Osteoblast (primary cell): ENCODE measurements at regions not wholly inside any gene's neighbourhood (a gene's known extent, or its start where the extent isn't known, plus 50 kb on each side); places are given as distances from the start of the nearest gene placed in this dataset.

Source experiments
- DNase-seq: peaks from one replicate; pipeline ENCODE4 v3.0.0; 2011; ENCODE audit warnings: low spot score, mixed read lengths; ENCODE audit not compliant: insufficient read length; ENCODE audit errors: missing footprints
- H2AFZ ChIP-seq: 2 replicates; pipeline ENCODE4 v1.6.0; 2011; ENCODE audit warnings: mild to moderate bottlenecking, low read length
- H3K27ac ChIP-seq: 2 replicates; pipeline ENCODE4 v1.5.1; 2011; ENCODE audit warnings: mild to moderate bottlenecking, low read depth, low read length, moderate library complexity
- H3K27me3 ChIP-seq: 2 replicates; pipeline ENCODE4 v1.6.0; 2012; ENCODE audit warnings: mild to moderate bottlenecking, control low read depth, inconsistent platforms, low read length, moderate library complexity; ENCODE audit not compliant: insufficient read depth
- H3K36me3 ChIP-seq: 2 replicates; pipeline ENCODE4 v1.5.1; 2011; ENCODE audit warnings: mild to moderate bottlenecking, low read length, control low read depth, moderate library complexity; ENCODE audit not compliant: insufficient read depth
- H3K4me1 ChIP-seq: 2 replicates; pipeline ENCODE4 v1.5.1; 2011; ENCODE audit warnings: mild to moderate bottlenecking, low read length, control low read depth, moderate library complexity; ENCODE audit not compliant: insufficient read depth
- H3K4me2 ChIP-seq: 2 replicates; pipeline ENCODE4 v1.6.0; 2011; ENCODE audit warnings: mild to moderate bottlenecking, low read length; ENCODE audit not compliant: insufficient read depth
- H3K4me3 ChIP-seq: fragments of 200-600 bp; sonication (generic); 3 replicates; pipeline ENCODE4 v1.5.1; 2012; ENCODE audit warnings: mild to moderate bottlenecking, low read length, inconsistent platforms; ENCODE audit not compliant: insufficient read depth
- H3K79me2 ChIP-seq: 2 replicates; pipeline ENCODE4 v1.6.0; 2012; ENCODE audit warnings: mild to moderate bottlenecking, low read length, control low read depth, inconsistent platforms; ENCODE audit not compliant: insufficient read depth
- H3K9me3 ChIP-seq: 2 replicates; pipeline ENCODE4 v1.5.1; 2011; ENCODE audit warnings: low read depth, low read length, control low read depth
- H4K20me1 ChIP-seq: 2 replicates; pipeline ENCODE4 v1.6.0; 2012; ENCODE audit warnings: mild to moderate bottlenecking, low read length, control low read depth; ENCODE audit not compliant: insufficient read depth
- CTCF ChIP-seq: IDR thresholded peaks from 2 replicates; pipeline ENCODE4 v1.5.1; 2011; ENCODE audit warnings: mild to moderate bottlenecking, low read depth, low read length, moderate library complexity; ENCODE audit errors: extremely low read depth

- no peak for TF ChIP-seq CTCF
- no peaks in the 10 kb centered on the region for H3K36me3 ChIP-seq
- H3K79me2 ChIP-seq = no peaks in the 10 kb centered on the region
- no peak for DNase-seq
- no peak overlapping the region for H3K4me3 ChIP-seq
- no peaks in the 10 kb centered on the region for H3K4me1 ChIP-seq
- H3K4me2 ChIP-seq = no peak overlapping the region
- no peak overlapping the region for H2AFZ ChIP-seq
- no peaks in the 10 kb centered on the region for H4K20me1 ChIP-seq
- no peak overlapping the region for H3K27ac ChIP-seq
- H3K27me3 ChIP-seq = no peaks in the 10 kb centered on the region
- no peaks in the 10 kb centered on the region for H3K9me3 ChIP-seq
These were observed 246.3 kb downstream of the LACC1 start for GRCh38 chr13:44125943-44126469.

DNA sequence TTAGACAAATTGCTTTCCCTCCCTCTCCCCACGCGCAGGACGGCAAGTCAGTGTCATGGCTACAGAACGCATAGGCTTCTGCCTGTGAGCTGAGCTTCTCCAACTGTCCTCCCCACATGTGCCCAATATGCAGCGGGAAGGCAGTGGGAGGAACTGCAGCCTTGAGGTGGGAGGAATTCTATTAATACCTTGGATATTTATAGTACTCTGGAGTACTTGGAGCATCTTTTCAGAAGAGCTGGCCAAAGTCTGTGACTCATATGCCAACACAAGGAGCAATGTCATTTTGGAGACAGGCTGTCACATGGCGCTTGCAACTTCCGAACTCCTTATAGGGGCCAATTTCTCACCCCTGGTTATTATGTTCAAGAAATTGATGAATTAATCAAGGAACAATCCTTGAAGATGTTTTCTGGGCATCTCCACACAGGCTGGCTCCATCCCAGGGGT, 245.0 kb upstream of the SERP2 start:
- Histone ChIP-seq H3K4me1 (peaks cover 14% of the 10 kb centered on the region), H3K4me2 (no peak overlapping the region), H3K4me3 (no peak overlapping the region), H3K36me3 (no peaks in the 10 kb centered on the region), H3K27ac (no peak overlapping the region), H4K20me1 (no peaks in the 10 kb centered on the region), H3K27me3 (no peaks in the 10 kb centered on the region), H3K79me2 (no peaks in the 10 kb centered on the region), H2AFZ (no peak overlapping the region), H3K9me3 (no peaks in the 10 kb centered on the region)
- no peak for DNase-seq
- no peak for TF ChIP-seq CTCF

- Histone ChIP-seq H3K4me1 (peaks cover 14% of the 10 kb centered on the region), H3K27ac (no peak overlapping the region), H3K4me2 (no peak overlapping the region), H3K79me2 (no peaks in the 10 kb centered on the region), H4K20me1 (no peaks in the 10 kb centered on the region), H3K9me3 (no peaks in the 10 kb centered on the region), H3K4me3 (no peak overlapping the region), H3K27me3 (no peaks in the 10 kb centered on the region), H2AFZ (no peak overlapping the region), H3K36me3 (no peaks in the 10 kb centered on the region)
- no peak for DNase-seq
- TF ChIP-seq CTCF = no peak
These were observed 244.2 kb upstream of the SERP2 start for GRCh38 chr13:44129418-44129817.

DNA sequence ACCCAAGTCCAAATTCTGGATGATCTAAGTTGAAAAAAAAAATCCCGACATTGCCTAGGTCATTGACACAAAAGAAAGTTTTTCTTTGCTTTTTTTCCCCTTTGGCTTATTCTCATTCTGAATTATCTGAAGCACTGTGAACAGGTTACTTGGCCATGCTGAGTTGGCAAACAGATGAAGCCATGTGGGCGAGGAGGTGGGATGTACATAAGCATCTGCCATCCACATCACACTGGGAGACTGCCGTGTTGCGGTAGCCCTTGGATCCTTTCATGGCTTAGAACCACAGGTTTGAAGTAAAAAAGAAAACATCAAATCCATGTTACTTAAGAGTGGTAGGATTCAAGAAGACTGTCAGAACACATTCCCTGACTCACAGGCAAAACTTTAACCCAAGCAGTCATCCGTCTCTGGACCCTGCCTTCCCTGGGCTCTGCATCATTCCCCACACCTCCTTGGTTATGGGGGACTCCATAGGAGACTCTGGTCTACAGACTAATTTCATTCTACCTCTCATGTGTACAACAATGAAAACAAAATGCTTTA, 242.5 kb upstream of the SERP2 start:
- H3K27me3 ChIP-seq = no peaks in the 10 kb centered on the region
- H3K4me3 ChIP-seq = no peak overlapping the region
- no peak for DNase-seq
- peaks cover 20% of the 10 kb centered on the region for H3K4me1 ChIP-seq
- no peak for TF ChIP-seq CTCF
- H3K4me2 ChIP-seq = no peak overlapping the region
- H2AFZ ChIP-seq = no peak overlapping the region
- H4K20me1 ChIP-seq = no peaks in the 10 kb centered on the region
- no peaks in the 10 kb centered on the region for H3K79me2 ChIP-seq
- no peaks in the 10 kb centered on the region for H3K9me3 ChIP-seq
- no peak overlapping the region for H3K27ac ChIP-seq
- no peaks in the 10 kb centered on the region for H3K36me3 ChIP-seq
